GM18505 (cell line): ENCODE measurements at regions not wholly inside any gene's neighbourhood (a gene's known extent, or its start where the extent isn't known, plus 50 kb on each side); places are given as distances from the start of the nearest gene placed in this dataset.

Experiments
- ATAC-seq: cut with Tn5 transposase; IDR thresholded peaks from one replicate; pipeline ENCODE4 v1.9.1; 2021; ENCODE audit not compliant: unreplicated experiment
- POLR2A ChIP-seq: IDR thresholded peaks from 4 replicates; pipeline ENCODE4 v1.6.1; 2011; ENCODE audit warnings: borderline replicate concordance; ENCODE audit not compliant: insufficient read depth, insufficient read length; ENCODE audit errors: extremely low read depth

GRCh38 chr22:49418943-49419342, 408.7 kb downstream of the BRD1 start:
- TF ChIP-seq POLR2A: no peak
- no peak for ATAC-seq

GRCh38 chr22:49418341-49418894, 409.3 kb downstream of the BRD1 start:
- no peak for TF ChIP-seq POLR2A
- no peak for ATAC-seq

DNA sequence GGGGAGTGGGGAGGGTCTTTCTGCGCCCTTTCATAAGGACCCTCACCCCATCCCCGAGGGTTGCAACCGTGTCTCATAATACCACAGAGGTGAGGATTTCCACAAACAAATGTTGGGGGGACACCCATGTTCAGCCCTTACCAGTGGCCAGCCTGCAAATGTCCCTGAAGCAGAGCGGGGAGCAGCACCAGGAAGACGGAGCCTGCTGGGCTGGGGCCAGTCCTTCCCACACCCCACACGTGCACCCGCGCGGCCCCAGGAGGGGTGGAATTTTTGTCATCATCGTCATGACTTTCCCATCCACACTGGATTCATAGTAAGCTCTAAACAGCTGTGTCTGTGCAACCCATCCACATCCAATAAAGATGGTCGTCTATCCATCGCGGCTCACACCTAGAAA, 409.8 kb downstream of the BRD1 start:
- no peak for TF ChIP-seq POLR2A
- ATAC-seq: no peak

DNA sequence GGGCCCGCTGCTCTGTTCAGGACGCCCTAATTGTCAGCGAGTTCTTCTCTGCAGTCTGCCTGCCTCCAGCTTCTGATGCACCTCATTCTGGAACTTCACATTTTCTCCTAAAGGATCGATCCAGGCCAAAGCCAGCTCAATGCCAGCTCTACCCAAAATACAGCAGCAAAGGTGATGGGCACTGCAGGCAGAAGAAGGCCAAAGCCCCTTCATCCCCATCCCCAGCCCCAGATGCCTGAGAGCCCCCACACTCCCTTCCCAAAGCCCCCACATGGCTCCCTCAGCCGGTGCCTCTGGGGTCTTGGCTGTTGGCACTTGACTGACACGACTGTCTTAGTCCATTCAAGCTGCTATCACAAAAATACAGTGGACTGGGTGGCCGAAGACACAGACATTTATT, 410.3 kb downstream of the BRD1 start:
- ATAC-seq: no peak
- no peak for TF ChIP-seq POLR2A

DNA sequence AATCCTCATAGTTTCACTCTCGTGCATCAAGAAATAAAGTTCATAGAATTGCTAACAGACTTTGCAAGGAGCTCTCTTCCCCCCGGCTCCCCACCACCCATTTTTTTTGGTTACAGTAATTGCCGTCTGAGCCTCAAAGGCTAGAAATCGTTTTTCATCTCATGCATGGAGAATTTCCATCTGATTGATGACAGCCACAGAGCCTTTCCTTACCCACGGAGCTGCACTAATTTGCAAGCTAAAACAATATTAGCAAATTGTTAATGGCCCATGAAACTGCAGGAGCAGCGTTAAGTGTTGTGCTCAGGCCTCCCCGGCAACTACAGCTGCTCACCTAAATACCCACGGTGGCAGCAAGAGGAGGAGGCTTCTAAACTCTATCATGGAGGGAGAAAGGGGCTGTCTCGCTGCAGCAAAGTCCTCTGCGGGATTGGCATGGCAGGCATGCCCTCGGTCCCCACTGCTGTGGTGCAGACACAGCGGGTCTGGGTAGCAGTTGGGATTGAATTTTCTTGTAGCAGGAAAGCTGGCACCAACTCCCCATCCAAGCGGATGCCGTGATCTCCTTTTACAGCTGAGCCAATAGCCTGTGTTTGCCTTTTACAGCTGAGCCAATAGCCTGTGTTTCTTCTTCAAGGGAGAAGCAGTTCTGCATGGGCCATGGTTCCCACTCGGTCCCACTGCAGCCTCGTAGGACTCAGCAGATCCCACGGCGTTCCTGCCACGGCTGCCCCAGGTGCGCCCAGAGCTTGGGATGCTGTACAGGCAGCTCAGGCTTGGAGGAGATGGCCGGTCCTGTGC, 412.3 kb downstream of the BRD1 start:
- TF ChIP-seq POLR2A: no peak
- no peak for ATAC-seq

DNA sequence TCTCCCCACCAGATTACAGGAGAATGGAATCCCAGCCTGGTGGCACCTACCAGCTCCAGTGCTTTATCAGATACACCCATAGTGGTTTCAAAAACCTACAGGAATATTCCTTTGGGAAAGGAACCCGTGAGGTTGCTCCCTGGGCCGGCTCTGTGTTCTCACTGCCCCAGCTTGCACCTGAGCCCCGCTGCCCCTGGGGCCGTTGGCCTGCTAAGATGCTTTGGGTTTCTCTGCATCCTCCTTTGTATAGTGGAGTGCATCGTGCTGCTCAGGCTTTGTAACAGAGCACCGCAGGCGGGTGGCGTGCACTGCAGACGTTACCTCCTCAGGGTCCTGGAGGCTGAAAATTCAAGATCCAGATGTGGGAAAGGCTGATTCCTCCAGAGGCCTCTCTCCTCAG, 414.1 kb downstream of the BRD1 start:
- no peak for ATAC-seq

DNA sequence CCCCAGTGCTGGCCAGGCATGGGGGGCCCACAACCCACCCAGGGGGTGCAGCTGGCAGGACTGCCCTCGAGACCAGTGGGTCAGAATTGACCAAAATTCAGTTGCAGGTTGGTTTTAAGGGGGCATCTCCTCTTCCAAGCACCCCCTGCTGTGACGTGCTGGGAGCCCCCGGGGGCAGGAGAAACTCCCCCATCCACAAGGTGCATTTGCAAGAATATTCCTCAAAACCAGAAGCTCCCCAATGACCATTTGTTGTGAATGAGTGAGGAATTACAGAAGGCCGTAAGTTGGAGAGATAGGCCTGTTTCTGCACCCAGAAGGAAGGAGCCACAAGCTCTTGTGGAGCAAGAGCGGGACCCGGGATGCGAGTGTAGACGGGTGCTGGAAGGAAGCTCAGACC, 414.5 kb downstream of the BRD1 start:
- ATAC-seq: no peak
- no peak for TF ChIP-seq POLR2A

More for the DNA sequence above, 414.1 kb downstream of the BRD1 start:
- no peak for TF ChIP-seq POLR2A

GRCh38 chr22:49412236-49412635, 415.4 kb downstream of the BRD1 start:
- TF ChIP-seq POLR2A: no peak
- ATAC-seq: no peak

DNA sequence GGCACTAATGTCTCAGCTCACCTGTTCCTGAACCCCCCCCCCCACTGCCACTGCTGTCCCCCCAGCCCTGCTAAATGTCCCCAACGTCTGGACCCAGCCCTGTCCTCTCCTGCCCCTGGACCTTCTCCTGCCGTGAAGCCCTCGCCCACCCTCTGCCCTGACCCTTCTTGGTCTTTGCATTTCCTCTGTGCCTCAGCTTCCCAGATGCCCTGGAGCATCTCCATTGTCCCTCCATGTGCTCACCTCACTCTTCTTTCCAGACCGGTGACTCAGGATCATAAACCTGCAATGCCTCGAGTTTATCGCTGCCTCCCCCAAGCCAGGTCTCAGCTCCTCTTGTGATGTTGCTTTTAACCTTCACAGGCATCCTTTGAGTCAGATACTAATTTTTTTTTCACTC, 416.4 kb downstream of the BRD1 start:
- no peak for TF ChIP-seq POLR2A
- ATAC-seq: no peak

DNA sequence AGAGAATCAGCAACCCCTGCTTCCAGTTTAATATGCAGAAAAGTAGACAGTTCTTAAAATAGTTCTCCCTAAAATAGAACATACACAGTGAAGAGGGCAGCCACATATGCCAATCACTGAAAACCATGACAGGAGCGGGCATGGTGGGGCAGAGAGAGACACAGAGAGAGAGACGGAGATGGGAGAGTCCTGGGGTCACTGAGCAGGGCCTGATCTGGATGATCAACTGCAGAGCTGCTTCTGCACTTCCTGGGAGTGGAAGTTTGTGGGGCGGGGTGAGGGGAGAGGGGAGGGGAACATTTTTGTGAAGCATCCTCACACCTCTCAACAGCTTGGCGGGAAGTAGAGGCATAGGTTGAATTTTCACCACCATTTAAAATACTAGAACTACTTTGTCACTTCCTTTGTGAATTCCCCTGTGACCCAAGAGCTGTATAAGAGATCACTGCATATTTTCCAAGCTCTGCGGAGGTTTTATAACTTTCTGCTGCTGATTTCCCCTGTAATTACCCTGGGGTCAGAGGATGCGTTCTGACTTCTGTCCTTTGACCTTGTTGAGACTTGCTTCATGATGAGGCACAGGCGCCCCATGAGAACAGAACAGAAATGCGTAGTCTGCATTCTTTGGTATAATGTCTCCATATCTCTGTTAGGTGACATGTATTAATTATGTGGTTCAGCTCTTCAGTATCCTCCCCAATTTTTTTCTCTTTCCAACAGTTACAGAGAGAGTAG, 419.4 kb downstream of the BRD1 start:
- no peak for ATAC-seq

DNA sequence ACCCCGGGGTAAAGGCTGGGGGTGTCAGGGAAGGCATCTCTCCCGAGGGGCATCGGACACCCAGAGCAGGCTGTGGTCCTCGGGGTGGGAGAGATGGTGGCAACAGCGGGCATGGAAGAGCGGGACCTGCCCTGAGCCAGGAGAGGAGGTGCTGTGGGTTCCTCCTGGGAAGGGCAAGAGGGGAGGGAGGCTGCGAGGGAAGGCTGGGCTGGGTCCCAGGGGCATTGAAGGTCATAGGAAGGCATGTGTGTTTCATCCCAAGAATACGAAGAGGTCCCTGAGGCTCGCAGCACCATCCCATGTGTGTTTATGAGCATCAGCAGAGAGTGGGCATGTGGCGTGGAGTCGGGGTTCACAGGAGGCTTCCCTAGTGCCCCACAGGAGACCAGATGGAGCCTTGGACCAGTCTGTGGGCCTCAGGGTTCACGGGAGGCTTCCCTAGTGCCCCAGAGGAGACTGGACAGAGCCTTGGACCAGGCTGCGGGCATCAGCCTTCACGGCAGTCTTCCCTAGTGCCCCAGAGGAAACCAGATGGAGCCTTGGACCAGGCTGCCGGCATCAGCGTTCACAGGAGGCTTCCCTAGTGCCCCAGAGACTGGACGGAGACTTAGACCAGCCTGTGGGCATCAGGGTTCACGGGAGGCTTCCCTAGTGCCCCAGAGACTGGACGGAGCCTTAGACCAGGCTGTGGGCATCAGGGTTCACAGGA, 420.6 kb downstream of the BRD1 start:
- no peak for ATAC-seq
- TF ChIP-seq POLR2A: no peak

More for the DNA sequence above, 419.4 kb downstream of the BRD1 start:
- TF ChIP-seq POLR2A: no peak

DNA sequence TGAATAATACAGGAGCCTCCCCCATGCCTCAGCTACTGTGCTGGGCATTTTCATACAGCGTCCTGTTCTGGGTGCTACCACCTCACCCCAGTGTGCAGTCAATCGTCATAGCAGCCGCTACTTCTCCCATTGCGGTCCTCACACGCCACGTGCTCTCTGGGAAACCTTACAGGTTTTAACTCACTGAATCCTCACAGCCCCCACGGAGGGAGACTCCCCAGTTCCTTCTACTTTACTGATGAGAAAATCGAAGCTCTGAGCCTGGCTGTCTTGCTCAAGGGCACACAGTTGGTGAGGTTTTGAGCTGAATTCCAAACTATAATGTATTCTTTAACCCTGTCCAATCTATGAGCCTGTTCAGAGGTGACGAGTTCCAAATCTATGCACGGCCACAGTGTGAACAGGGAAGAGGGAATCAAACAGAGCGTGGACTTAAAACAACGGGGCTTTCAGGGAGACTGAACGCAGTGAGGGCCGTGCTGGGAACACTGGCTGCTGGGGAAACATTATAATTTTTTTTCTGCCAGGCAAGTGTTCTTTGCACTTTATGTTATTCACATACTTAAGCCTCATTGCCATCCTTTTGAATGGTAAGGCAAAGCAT, 421.5 kb downstream of the BRD1 start:
- no peak for TF ChIP-seq POLR2A
- no peak for ATAC-seq

- TF ChIP-seq POLR2A: no peak
- ATAC-seq: no peak
These were observed 422.1 kb downstream of the BRD1 start for GRCh38 chr22:49405590-49405989.
